Testis (tissue), 2 donors: ENCODE measurements at regions not wholly inside any gene's neighbourhood (a gene's known extent, or its start where the extent isn't known, plus 50 kb on each side); places are given as distances from the start of the nearest gene placed in this dataset.

ENCODE experiments used
- POLR2A ChIP-seq: fragments of 450-650 bp; IDR thresholded peaks from one replicate; pipeline ENCODE4 v1.6.1; 2017; ENCODE audit warnings: antibody characterized with exemption, mild to moderate bottlenecking, moderate library complexity
- TF ChIP-seq, protein P1 (sequence below), 3 experiments: fragments of 450-650 bp in 2 of 3; fragments of 200-600 bp in 1 of 3; sonication (generic) in 1 of 3; IDR thresholded peaks; one replicate each; pipeline ENCODE4 v1.5.1; 2016 to 2019; ENCODE audit warnings: antibody characterized with exemption in 3 of 3, mild to moderate bottlenecking in 2 of 3, moderate library complexity in 1 of 3

DNA sequence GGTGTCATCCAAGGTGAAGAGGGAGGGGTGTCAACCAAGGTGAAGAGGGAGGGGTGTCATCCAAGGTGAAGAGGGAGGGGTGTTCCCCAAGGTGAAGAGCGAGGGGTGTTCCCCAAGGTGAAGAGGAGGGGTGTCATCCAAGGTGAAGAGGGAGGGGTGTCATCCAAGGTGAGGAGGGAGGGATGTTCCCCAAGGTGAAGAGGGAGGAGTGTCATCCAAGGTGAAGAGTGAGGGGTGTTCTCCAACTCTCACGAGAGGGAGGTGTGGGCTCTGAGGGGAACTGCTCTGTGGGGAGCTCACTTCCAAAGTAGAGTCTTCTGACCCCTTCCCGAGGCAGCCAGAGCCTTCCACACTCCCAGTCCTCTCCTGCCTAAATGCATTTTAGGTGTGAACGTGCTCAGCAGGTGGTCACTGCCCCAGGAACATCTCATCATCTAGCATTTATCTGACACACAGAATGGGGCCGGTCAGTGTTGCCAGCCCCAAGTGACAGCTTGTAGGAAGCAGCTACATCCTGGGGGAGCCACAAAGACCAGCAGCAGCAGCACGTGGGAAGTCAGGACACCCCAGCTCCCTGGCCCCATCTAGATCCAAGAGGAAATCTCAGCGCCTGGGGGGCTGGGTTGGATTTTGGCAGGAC is 323.8 kb downstream of the GLRX3 start:
- TF ChIP-seq, protein P1, sequence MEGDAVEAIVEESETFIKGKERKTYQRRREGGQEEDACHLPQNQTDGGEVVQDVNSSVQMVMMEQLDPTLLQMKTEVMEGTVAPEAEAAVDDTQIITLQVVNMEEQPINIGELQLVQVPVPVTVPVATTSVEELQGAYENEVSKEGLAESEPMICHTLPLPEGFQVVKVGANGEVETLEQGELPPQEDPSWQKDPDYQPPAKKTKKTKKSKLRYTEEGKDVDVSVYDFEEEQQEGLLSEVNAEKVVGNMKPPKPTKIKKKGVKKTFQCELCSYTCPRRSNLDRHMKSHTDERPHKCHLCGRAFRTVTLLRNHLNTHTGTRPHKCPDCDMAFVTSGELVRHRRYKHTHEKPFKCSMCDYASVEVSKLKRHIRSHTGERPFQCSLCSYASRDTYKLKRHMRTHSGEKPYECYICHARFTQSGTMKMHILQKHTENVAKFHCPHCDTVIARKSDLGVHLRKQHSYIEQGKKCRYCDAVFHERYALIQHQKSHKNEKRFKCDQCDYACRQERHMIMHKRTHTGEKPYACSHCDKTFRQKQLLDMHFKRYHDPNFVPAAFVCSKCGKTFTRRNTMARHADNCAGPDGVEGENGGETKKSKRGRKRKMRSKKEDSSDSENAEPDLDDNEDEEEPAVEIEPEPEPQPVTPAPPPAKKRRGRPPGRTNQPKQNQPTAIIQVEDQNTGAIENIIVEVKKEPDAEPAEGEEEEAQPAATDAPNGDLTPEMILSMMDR (IDR thresholded peaks at IDR 0.05), result no peak
- TF ChIP-seq POLR2A, result no peak
